Kidney epithelial cell (primary cell): ENCODE measurements at regions not wholly inside any gene's neighbourhood (a gene's known extent, or its start where the extent isn't known, plus 50 kb on each side); places are given as distances from the start of the nearest gene placed in this dataset.
A peak's percentile ranks its signal among the peaks of the same experiment; 100 is the strongest.

Experiments
- DNase-seq: peaks from one replicate; pipeline ENCODE4 v3.0.0-alpha.2; 2010; ENCODE audit warnings: low read depth
- H3K27me3 ChIP-seq: 2 replicates; pipeline ENCODE4 v1.6.0; 2011; ENCODE audit warnings: low read length; ENCODE audit not compliant: control insufficient read depth, insufficient read depth
- H3K36me3 ChIP-seq: 2 replicates; pipeline ENCODE4 v1.5.1; 2011; ENCODE audit warnings: low read length; ENCODE audit not compliant: control insufficient read depth, insufficient read depth
- H3K4me3 ChIP-seq: 2 replicates; pipeline ENCODE4 v1.5.1; 2011; ENCODE audit warnings: low read depth, mild to moderate bottlenecking, control low read depth, low read length
- TF ChIP-seq, protein P1 (sequence below): IDR thresholded peaks from 2 replicates; pipeline ENCODE4 v1.5.1; 2011; ENCODE audit warnings: mild to moderate bottlenecking, moderate library complexity, low read length, control low read depth, inconsistent platforms; ENCODE audit not compliant: insufficient read depth, poor library complexity, severe bottlenecking

DNA sequence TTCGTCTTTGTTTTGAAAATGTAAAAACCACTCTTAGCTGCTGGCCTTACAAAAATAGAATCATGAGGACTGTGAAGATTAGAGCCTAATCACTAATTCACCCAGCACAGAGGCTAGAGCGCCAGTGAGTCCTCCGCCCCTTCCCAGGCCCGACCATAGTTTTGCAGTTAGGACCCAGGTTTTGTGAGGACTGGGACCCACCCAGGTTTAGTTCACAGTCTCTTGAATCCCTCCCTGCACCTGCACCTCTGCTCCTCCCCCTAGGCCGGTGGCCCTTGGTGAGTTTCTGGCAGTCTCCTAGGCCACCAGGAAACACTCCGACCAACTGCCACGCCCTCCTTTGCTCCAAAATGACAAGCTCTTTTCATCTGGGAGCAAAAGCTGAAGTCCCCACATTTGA is 136.0 kb upstream of the CCDC54 start:
- TF ChIP-seq, protein P1, sequence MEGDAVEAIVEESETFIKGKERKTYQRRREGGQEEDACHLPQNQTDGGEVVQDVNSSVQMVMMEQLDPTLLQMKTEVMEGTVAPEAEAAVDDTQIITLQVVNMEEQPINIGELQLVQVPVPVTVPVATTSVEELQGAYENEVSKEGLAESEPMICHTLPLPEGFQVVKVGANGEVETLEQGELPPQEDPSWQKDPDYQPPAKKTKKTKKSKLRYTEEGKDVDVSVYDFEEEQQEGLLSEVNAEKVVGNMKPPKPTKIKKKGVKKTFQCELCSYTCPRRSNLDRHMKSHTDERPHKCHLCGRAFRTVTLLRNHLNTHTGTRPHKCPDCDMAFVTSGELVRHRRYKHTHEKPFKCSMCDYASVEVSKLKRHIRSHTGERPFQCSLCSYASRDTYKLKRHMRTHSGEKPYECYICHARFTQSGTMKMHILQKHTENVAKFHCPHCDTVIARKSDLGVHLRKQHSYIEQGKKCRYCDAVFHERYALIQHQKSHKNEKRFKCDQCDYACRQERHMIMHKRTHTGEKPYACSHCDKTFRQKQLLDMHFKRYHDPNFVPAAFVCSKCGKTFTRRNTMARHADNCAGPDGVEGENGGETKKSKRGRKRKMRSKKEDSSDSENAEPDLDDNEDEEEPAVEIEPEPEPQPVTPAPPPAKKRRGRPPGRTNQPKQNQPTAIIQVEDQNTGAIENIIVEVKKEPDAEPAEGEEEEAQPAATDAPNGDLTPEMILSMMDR = no peak
- Histone ChIP-seq H3K36me3 (no peaks in the 10 kb centered on the region), H3K4me3 (peak overlapping the region; percentile 86), H3K27me3 (no peaks in the 10 kb centered on the region)
- DNase-seq = no peak

DNA sequence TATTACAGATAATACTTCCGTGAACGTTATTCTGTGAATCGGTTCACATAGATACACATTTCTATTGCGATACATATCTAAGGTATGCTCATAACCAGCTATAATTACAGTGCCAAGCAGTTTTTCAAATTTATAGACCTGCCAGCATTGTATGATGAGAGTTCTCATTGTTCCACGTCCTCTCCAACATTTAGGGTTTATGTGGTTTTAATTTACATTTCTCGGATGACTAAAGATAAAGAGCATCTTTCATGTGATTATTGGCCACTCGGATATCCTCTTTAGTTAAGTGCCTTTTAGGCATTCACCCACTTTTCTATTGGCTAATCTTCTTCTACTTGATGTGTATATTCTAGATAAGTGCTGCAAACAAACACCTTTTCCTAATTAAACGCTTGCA is 134.7 kb upstream of the CCDC54 start:
- no peak overlapping the region for H3K4me3 ChIP-seq
- H3K27me3 ChIP-seq = no peaks in the 10 kb centered on the region
- no peaks in the 10 kb centered on the region for H3K36me3 ChIP-seq
- TF ChIP-seq, protein P1 = no peak
- no peak for DNase-seq

DNA sequence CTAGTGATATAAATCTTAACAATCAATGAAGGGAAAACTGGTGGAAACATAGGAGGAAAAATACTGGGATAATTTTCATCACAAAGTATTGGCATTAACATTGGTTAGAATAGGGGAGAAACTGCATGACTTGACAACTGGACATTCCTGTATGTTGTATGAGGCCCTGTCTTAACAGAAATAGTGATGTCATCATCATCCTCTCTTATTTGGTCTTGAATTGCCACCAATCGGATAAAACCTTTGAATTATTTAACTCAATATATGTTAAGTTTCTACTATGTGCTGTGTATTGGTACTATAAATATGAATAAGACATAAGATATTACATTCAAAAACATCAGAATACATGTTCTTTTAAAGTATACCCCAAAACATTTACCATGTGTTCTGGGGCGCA is 130.1 kb upstream of the CCDC54 start:
- TF ChIP-seq, protein P1 = no peak
- no peaks in the 10 kb centered on the region for H3K27me3 ChIP-seq
- no peaks in the 10 kb centered on the region for H3K36me3 ChIP-seq
- no peak overlapping the region for H3K4me3 ChIP-seq
- no peak for DNase-seq

DNA sequence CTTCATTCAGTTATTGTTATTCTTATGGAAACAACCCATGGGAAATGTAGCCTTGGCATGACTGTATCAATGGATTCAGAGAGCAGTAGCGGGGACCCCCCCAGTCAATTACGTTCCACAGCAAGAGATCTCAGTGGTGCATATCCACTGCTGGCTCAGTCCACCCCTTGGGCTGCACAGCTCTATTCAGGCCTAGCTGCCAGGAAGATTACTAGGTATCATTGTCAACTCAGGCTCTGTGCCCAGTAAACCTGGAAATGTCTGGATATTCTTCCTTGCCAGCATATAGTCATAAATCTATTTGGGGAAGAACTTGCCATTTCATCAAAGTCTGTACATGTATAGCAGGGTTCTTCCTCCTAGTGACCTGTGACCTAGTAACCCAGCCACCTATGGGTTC is 128.1 kb upstream of the CCDC54 start:
- TF ChIP-seq, protein P1 = no peak
- no peak overlapping the region for H3K4me3 ChIP-seq
- H3K27me3 ChIP-seq = no peaks in the 10 kb centered on the region
- H3K36me3 ChIP-seq = no peaks in the 10 kb centered on the region
- DNase-seq = no peak

DNA sequence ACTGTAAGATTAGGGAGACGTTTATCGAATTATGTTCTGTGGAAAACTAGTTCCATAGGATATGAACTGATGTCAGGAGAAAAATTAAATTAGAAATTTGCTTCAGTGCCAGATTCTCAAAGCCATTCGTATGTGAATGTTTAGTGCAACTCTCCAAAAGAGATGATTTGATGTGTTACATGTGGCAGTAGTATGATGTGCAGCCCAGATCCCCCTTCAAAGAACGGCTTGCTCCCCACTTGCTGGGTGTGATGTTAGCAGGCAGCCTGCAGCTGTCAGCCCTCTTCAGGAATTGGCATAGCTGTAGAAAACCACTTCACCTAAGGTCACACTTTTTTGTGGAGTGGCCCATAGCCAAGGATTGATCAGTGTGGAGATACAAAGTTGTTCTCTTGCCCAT is 127.0 kb upstream of the CCDC54 start:
- Histone ChIP-seq H3K4me3 (no peak overlapping the region), H3K27me3 (no peaks in the 10 kb centered on the region), H3K36me3 (no peaks in the 10 kb centered on the region)
- no peak for DNase-seq
- TF ChIP-seq, protein P1 = no peak

DNA sequence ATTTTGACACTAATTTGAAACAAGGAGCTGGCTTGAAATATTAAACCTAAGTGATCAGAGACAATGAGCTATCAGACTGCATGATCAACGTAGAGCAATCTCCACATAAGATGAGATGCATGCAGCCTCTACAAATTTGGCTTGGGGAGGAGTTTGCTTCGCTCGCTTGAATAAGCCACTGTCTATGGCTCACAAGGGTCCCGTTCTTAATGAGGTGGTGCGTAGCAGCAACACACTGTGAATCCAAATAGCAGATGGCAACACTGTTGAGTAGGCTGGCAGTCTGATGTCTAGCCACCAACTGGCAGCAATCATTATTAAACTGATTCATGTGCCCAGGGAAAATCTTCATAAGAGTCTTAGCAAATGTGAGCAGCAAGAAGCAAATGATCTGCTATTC is 125.4 kb upstream of the CCDC54 start:
- Histone ChIP-seq H3K36me3 (no peaks in the 10 kb centered on the region), H3K27me3 (no peaks in the 10 kb centered on the region), H3K4me3 (no peak overlapping the region)
- no peak for DNase-seq
- TF ChIP-seq, protein P1 = no peak
